IMR-90 (cell line): ENCODE measurements at regions not wholly inside any gene's neighbourhood (a gene's known extent, or its start where the extent isn't known, plus 50 kb on each side); places are given as distances from the start of the nearest gene placed in this dataset.

Experiments used
- ATAC-seq: fragments of 200-7000 bp; cut with Tn5 transposase; 2 replicates; pipeline ENCODE4 v1.9.1; 2020; ENCODE audit warnings: low read depth, mild to moderate bottlenecking, moderate library complexity
- BruUV-seq: library from RNA; stranded (reverse); fragments of 400-500 nt; replicated peaks from 2 replicates; lab custom pipeline; 2021; lab: Mats Ljungman, UMichigan
- CTCF ChIA-PET: fragments of 300-600 bp; formaldehyde crosslinking; extraction: SDS; loops from one replicate; lab custom pipeline; 2021; ENCODE audit warnings: antibody characterized with exemption; lab: Yijun Ruan, JAX
- POLR2A ChIA-PET: fragments of 300-600 bp; sonication (Branson Sonifier 250); formaldehyde crosslinking; loops from one replicate; lab custom pipeline; 2022; ENCODE audit warnings: antibody characterized with exemption; ENCODE audit not compliant: unreplicated experiment; lab: Charles Lee
- DNase-seq: peaks from one replicate; pipeline ENCODE4 v3.0.0; 2013
- H2AFZ ChIP-seq: replicated peaks from 2 replicates; pipeline ENCODE3; 2013; ENCODE audit warnings: low read length, mild to moderate bottlenecking; ENCODE audit not compliant: poor library complexity
- H2AK5ac ChIP-seq: 2 replicates; pipeline ENCODE4 v1.6.1; 2013; ENCODE audit warnings: low read depth, low read length, inconsistent platforms
- H2AK9ac ChIP-seq: replicated peaks from 2 replicates; pipeline ENCODE3; 2013; ENCODE audit warnings: mild to moderate bottlenecking, low read depth, low read length, moderate library complexity; ENCODE audit not compliant: poor library complexity
- H2BK120ac ChIP-seq: 2 replicates; pipeline ENCODE4 v1.6.1; 2013; ENCODE audit warnings: low read depth, low read length, inconsistent platforms
- H2BK15ac ChIP-seq: 3 replicates; pipeline ENCODE4 v1.6.1; 2013; ENCODE audit warnings: low read depth, low read length, inconsistent platforms
- H2BK20ac ChIP-seq: 2 replicates; pipeline ENCODE4 v1.6.1; 2013; ENCODE audit warnings: low read depth, mild to moderate bottlenecking, inconsistent platforms, low read length, moderate library complexity
- H2BK5ac ChIP-seq: 2 replicates; pipeline ENCODE4 v1.6.1; 2013; ENCODE audit warnings: mild to moderate bottlenecking, low read depth, low read length, inconsistent platforms; ENCODE audit not compliant: poor library complexity, severe bottlenecking
- H3K14ac ChIP-seq: replicated peaks from 2 replicates; pipeline ENCODE4 v1.6.1; 2013; ENCODE audit warnings: low read depth, low read length, inconsistent platforms
- H3K18ac ChIP-seq: 2 replicates; pipeline ENCODE4 v1.6.1; 2013; ENCODE audit warnings: low read depth, low read length, control low read depth
- H3K23ac ChIP-seq: 2 replicates; pipeline ENCODE4 v1.6.1; 2013; ENCODE audit warnings: low read depth, low read length, inconsistent platforms
- H3K27ac ChIP-seq: 2 replicates; pipeline ENCODE4 v1.5.1; 2013; ENCODE audit warnings: mild to moderate bottlenecking, control low read depth, low read length; ENCODE audit not compliant: insufficient read depth
- H3K27me3 ChIP-seq: 2 replicates; pipeline ENCODE4 v1.6.1; 2013; ENCODE audit warnings: low read length; ENCODE audit not compliant: control insufficient read depth, insufficient read depth
- H3K36me3 ChIP-seq: 2 replicates; pipeline ENCODE4 v1.6.1; 2013; ENCODE audit warnings: low read length, mixed read lengths; ENCODE audit not compliant: control insufficient read depth, insufficient read depth
- H3K4ac ChIP-seq: 2 replicates; pipeline ENCODE4 v1.6.1; 2013; ENCODE audit warnings: low read depth, low read length, inconsistent platforms
- H3K4me1 ChIP-seq: 2 replicates; pipeline ENCODE4 v1.6.1; 2013; ENCODE audit warnings: low read length, mixed read lengths; ENCODE audit not compliant: control insufficient read depth, insufficient read depth
- H3K4me2 ChIP-seq: 2 replicates; pipeline ENCODE4 v1.6.1; 2013; ENCODE audit warnings: low read depth, mild to moderate bottlenecking, control low read depth, low read length, moderate library complexity
- H3K4me3 ChIP-seq: 2 replicates; pipeline ENCODE4 v1.5.1; 2013; ENCODE audit warnings: low read depth, mild to moderate bottlenecking, control low read depth, low read length, moderate library complexity; ENCODE audit not compliant: insufficient read depth
- H3K56ac ChIP-seq: 2 replicates; pipeline ENCODE4 v1.6.1; 2013; ENCODE audit warnings: low read length, inconsistent platforms; ENCODE audit not compliant: insufficient read depth; ENCODE audit errors: extremely low read depth
- H3K79me1 ChIP-seq, 2 experiments: 2 replicates each; pipeline ENCODE4 v1.6.1; 2013; ENCODE audit warnings: low read length in 2 of 2, inconsistent platforms in 1 of 2, low read depth in 1 of 2
- H3K9ac ChIP-seq: 2 replicates; pipeline ENCODE4 v1.6.1; 2013; ENCODE audit warnings: low read depth, low read length, control low read depth
- H3K9me1 ChIP-seq: 2 replicates; pipeline ENCODE4 v1.6.1; 2013; ENCODE audit warnings: low read length, inconsistent platforms; ENCODE audit not compliant: insufficient read depth
- H3K9me3 ChIP-seq: 2 replicates; pipeline ENCODE4 v1.6.1; 2013; ENCODE audit warnings: low read length; ENCODE audit not compliant: control insufficient read depth, insufficient read depth
- H4K20me1 ChIP-seq: 2 replicates; pipeline ENCODE4 v1.6.1; 2013; ENCODE audit warnings: low read length, inconsistent platforms; ENCODE audit not compliant: insufficient read depth
- H4K5ac ChIP-seq: 2 replicates; pipeline ENCODE4 v1.6.1; 2013; ENCODE audit warnings: mild to moderate bottlenecking, low read depth, low read length, control low read depth
- H4K8ac ChIP-seq, 2 experiments: 2 replicates each; pipeline ENCODE4 v1.6.1; 2013; ENCODE audit warnings: low read depth in 2 of 2, low read length in 2 of 2, control low read depth in 1 of 2, inconsistent platforms in 1 of 2
- H4K91ac ChIP-seq: 2 replicates; pipeline ENCODE4 v1.6.1; 2013; ENCODE audit warnings: low read depth, low read length, inconsistent platforms; ENCODE audit not compliant: insufficient read depth
- CEBPB ChIP-seq: IDR thresholded peaks from 2 replicates; pipeline ENCODE4 v1.6.1; 2012; ENCODE audit warnings: low read depth, low read length, improper control_type of control experiment
- WGBS, 2 experiments: methylation state at CpG; one replicate each; pipeline versions ENCODE4 v1.1.5 to v1.1.7; 2013; ENCODE audit warnings: missing lambda C conversion rate in 2 of 2; ENCODE audit not compliant: insufficient read length in 1 of 2; ENCODE audit errors: extremely low coverage in 2 of 2; 5-methylcytosine and 5-hydroxymethylcytosine counted together
- dilution Hi-C: fragments of 300-500 bp; cut with HindIII; formaldehyde crosslinking; loops from one replicate; pipeline ENCODE4 v1.14.3; 2018; ENCODE audit warnings: low sequenced_read_pairs; ENCODE audit not compliant: unreplicated experiment
- in situ Hi-C: fragments of 300-500 bp; cut with MboI; formaldehyde crosslinking; loops from 3 replicates; pipeline ENCODE4 v1.14.3; 2019; ENCODE audit warnings: low sequenced_read_pairs, inconsistent platforms, mixed read lengths
- intact Hi-C: fragments of 100-400 bp; cut with micrococcal nuclease; formaldehyde crosslinking; loops from 2 replicates; pipeline ENCODE4 v1.10.0; 2022

- H4K20me1 ChIP-seq = no peaks in the 10 kb centered on the region
- no peak overlapping the region for H2BK120ac ChIP-seq
- H4K8ac ChIP-seq = no peak overlapping the region
- no peaks in the 10 kb centered on the region for H3K79me1 ChIP-seq
- in situ Hi-C loops (no loop called here), intact Hi-C loops (no loop called here), dilution Hi-C loops (no loop called here)
- H3K4me2 ChIP-seq = no peak overlapping the region
- no peak overlapping the region for H3K4me3 ChIP-seq
- no peak overlapping the region for H2BK20ac ChIP-seq
- no peak overlapping the region for H3K14ac ChIP-seq
- no peak overlapping the region for H2BK5ac ChIP-seq
- ChIA-PET CTCF (no interaction called here), POLR2A (no interaction called here)
- no peak overlapping the region for H2BK15ac ChIP-seq
- H3K9me3 ChIP-seq = peaks cover 7% of the 10 kb centered on the region; the same call in 1 of the 2 replicates
- no peaks in the 10 kb centered on the region for H3K9me1 ChIP-seq
- H3K4ac ChIP-seq = no peak overlapping the region
- no peak for DNase-seq
- no peaks in the 10 kb centered on the region for H3K27me3 ChIP-seq
- no TSS peak for BruUV-seq
- no peak overlapping the region for H3K23ac ChIP-seq
- no peaks in the 10 kb centered on the region for H3K4me1 ChIP-seq
- H3K27ac ChIP-seq = no peak overlapping the region
- no peak for TF ChIP-seq CEBPB
- H3K9ac ChIP-seq = no peak overlapping the region
- no peak overlapping the region for H2AFZ ChIP-seq
- ATAC-seq = no peak
- WGBS, 2 experiments = 59% methylated on average over 4 of the region's 11 CpGs; no CpG with 5 or more reads in 1 of the 2 experiments
- H3K18ac ChIP-seq = no peak overlapping the region
- H3K36me3 ChIP-seq = no peaks in the 10 kb centered on the region
- no peak overlapping the region for H4K91ac ChIP-seq
- H4K5ac ChIP-seq = no peak overlapping the region
- no peak overlapping the region for H2AK5ac ChIP-seq
- H3K56ac ChIP-seq = no peak overlapping the region
- H2AK9ac ChIP-seq = no peak overlapping the region
Observed at GRCh38 chr3:163655021-163655420, 1423.3 kb downstream of the SI start.
